Activated CD8-positive, alpha-beta memory T cell treated with anti-CD3 and anti-CD28 coated beads for 1 hour (primary cell): ENCODE measurements at regions not wholly inside any gene's neighbourhood (a gene's known extent, or its start where the extent isn't known, plus 50 kb on each side); places are given as distances from the start of the nearest gene placed in this dataset.
"Not testable (repeated sequence)": the region's sequence is repeated elsewhere in the genome, so short reads cannot be mapped to it uniquely, and the experiment has no call there.

Source experiments
- DNase-seq, 2 donors: peaks; one replicate each; pipeline ENCODE4 v3.0.0-alpha.2; 2020; ENCODE audit warnings: low read depth in 1 of 2; ENCODE audit errors: extremely low read depth in 1 of 2

DNA sequence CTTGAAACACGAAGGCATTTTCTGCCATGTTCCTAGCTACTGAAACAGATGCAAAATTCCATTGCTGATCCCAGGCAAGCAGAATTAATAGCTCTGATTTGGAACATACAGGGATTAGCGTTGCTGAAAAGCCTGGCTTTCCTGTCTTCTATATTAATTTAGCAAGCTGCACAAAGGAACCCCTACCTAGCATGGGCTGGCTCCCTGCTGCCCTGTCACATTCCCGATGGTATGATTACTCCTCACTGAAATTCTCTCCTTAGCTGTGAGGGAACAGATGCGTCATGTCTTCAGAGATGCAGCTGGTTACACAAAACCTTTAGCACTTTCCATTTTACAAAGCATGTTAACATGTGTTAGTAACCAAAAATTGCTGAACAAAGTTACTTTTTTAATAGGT, 878.9 kb downstream of the TYW1 start:
- no peak for DNase-seq

DNA sequence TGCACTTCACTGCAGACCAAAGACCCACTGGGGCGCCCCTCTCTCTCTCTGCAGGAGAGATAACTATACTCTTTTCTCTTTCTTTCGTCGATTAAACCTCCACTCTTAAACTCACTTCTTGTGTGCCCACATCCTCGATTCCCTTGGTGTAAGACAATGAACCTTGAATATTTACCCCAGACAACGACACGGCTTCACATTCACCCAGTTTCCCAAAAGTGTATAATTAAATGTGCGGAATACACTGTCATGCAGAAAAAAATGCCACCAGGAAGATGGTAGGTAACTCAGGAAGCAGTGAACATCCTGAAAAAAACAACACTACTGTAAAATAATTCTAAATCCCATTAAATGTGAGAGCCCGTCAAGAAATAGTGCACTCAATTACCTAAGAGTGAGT, 882.2 kb downstream of the TYW1 start:
- DNase-seq: no peak

DNA sequence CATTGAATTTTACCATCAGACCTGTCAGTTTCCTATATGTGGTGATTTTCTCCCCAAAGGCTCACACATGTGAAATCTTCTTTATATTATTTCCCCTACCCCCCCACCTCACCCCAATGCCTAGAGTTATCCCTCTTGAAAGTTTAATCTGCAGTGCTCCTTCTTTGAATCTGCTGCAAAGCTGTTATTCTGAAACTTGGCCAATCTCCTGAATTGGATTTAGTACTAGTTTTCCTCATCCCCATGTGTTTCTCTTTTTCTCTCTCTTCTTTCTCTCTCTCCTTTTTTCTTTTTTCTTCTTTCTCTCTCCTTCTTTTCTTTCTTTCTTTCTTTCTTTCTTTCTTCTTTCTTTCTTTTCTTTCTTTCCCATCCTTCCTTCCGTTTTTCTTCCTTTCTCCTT, 886.2 kb downstream of the TYW1 start:
- DNase-seq: no peak

DNA sequence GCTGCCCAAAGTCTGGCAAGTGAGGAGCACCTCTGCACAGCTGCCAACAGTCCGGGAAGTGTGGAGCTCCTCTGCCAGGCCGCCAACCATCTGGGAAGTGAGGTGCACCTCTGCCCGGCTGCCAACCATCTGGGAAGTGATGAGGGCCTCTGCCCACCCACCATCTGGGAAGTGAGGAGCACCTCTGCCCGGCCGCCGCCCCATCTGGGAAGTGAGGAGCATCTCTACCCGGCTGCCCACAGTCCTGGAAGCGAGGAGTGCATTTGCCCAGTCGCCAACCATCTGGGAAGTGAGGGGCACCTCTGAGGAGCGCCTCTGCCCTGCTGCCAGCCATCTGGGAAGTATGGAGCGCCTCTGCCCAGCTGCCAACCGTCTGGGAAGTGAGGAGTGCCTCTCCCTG, 893.7 kb downstream of the TYW1 start:
- DNase-seq: no peak

DNA sequence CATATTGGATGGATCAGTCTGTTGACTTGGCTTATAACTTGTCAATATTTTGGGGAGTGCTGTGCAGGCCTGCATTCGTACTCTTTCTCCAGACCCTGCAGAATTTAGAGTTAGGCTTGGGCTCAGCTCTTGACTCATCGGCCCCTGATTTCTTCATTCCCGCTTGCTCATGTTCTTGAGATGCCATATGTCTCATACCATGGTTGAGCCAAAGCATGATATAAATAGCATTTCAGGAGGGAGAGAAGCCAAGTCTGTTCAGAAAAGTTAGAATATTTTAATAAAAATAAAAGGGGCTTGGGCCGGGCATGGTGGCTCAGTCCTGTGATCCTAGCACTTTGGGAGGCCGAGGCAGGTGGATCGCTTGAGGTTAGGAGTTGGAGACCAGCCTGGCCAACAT, 898.1 kb downstream of the TYW1 start:
- DNase-seq: no peak

- DNase-seq: no peak
Measured at GRCh38 chr7:67896721-67897120, 900.1 kb downstream of the TYW1 start.

GRCh38 chr7:67900456-67900855, 903.8 kb downstream of the TYW1 start:
- DNase-seq: no peak

DNA sequence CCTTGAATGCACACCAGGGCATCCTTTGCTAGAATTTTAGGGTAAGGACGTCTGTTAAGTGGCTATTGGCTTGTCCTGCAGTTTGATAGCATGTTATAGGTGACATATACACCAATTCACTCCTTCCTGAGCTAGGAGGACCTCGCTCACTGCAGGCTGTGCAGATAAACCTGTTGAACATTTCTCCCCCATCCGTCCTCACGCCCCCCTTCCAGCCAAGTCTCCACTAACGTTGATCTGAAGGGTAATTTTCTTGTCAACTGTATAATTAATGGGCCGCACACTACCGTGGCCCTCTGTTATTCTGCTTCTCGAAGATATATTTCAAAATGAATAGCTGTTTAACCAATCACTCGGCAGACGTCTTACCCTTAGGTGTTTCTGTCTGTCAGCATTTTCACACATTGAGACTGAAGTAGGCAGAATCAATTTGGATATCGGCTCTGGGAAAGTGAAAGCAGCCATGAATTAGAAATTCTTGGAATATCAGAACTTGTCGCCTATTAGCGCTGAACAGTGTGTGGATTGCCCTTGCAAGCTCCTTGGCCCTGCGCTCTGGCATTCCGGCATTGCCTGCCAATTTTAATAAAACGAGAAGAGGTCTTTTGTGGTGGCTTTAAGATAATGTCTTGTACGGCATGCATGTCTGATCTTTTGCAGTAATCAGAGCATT, 905.3 kb downstream of the TYW1 start:
- no peak for DNase-seq

DNA sequence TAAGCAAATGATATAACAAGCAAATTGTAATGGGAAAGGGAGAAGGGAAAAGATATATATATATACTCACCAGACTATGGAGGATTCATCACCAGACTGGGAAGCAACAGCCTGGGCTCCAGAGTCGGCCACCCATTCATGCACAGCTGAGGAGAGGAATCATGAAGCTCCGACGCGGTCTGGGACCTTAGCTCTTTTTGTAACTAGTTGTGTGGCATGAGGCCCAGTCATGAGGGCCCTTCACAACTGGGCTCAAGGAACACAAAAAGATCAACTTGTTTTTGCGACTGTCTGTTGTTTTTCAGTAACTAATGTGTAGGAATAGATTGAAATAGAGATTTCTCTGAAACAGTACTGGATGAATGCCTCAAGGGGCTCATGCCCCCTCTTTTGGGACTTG, 911.2 kb downstream of the TYW1 start:
- no peak for DNase-seq

DNA sequence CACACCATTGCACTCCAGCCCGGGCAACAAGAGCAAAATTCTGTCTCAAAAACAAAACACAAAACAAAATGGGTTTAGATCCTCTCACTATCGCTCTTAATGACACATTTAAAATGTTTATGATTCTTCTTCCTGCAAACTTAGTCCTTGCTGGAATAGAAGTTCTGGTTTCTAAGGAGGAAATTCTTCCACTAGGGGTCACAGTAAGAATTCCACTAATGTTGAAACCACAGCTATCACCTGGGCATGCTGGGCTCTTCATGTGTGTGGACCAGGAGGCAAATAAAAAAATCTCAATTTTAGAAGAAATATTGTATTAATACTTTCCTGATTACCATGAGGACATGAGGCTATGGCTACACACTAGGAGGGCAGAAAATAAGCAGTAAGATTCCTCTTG, 915.8 kb downstream of the TYW1 start:
- DNase-seq: no peak

DNA sequence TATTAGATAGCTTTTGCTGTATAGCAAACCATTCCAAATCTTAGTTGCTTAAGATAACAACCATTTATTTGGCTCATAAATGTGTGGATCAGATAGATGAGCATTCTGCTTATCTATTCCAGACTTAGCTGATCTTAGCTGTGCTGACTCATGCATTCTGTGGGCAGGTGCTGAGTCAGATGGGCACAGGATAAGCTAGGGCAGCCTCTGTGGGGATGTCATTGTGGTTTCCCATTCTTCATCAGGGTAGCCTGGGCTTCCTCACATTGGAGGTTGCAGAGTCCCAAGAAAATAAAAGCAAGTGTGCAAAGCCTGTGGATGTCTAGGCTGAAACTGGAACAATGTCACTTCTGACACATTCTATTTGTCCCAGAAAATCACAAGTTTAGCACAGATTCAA, 917.0 kb downstream of the TYW1 start:
- no peak for DNase-seq

DNA sequence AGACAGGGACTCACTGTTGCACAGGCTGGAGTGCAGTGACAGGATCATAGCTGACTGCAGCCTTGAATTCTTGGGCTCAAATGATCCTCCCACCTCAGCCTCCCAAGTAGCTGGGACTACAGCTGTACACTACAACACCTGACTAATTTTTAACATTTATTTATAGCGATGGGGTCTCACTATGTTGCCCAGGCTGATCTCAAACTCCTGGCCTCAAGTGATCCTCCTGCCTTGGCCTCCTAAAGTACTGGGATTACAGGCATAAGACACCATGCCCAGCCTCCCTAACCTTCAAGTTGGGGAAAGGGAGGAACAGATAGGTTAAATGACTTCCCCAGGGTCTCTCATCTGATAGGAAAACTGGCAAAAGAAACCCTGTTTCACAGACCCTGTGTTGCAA, 919.5 kb downstream of the TYW1 start:
- DNase-seq: not testable (repeated sequence)

GRCh38 chr7:67916571-67917436, 920.2 kb downstream of the TYW1 start:
- DNase-seq: no peak

DNA sequence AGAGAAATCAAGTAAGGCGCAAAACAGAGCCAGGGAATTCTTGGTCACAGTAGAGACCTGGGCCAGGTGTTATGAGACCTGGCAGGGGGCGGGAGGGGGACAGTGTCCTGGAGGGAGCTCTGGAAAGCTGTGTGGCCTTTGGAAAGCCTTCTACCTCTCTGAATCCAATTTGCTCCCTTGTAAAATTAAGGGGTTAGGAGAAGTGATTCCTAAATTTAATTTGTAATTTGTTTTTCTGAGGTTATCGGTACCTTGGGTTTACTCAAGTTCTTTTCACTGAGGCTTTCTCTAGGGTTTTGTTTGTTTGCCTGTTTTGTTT, 920.8 kb downstream of the TYW1 start:
- no peak for DNase-seq

- DNase-seq: no peak
Measured at GRCh38 chr7:67918158-67918557, 921.5 kb downstream of the TYW1 start.

- DNase-seq: no peak
Measured at GRCh38 chr7:67923286-67923685, 926.7 kb downstream of the TYW1 start.

DNA sequence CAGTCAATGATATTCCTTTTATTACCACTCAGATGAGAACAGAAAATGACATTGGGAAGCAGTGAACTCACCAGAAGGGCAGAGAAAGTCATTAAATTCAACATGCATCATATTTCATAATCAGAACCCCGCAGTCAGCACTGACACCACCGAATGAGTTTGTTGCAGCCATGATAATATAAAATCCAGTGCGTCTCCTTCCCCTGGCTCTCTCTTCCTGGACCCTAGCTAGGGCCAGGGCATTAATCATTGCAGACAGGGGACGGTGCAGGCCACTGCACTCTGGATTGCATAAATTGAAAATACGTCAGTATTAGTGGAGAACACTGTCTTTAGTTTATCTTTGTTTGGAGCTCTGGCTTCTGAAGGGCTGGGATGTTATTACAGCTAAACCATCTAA, 931.5 kb downstream of the TYW1 start:
- DNase-seq: no peak

- DNase-seq: not testable (repeated sequence)
Measured at GRCh38 chr7:67936447-67936846, 939.8 kb downstream of the TYW1 start.

DNA sequence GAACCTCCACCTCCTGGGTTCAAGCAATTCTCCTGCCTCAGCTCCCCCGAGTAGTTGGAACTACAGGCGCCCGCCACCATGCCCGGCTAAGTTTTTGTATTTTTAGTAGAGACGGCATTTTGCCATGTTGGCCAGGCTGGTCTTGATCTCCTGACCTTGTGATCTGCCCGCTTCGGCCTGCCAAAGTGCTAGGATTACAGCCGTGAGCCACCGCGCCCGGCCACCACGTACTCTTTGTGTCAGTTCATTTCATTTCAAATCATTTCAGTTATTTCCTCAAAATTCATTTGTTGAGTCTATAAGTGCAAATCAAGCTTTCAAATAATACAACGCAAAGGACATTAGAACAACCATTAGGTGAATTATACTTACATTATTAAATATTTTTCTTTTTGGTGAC, 943.8 kb downstream of the TYW1 start:
- DNase-seq: no peak

DNA sequence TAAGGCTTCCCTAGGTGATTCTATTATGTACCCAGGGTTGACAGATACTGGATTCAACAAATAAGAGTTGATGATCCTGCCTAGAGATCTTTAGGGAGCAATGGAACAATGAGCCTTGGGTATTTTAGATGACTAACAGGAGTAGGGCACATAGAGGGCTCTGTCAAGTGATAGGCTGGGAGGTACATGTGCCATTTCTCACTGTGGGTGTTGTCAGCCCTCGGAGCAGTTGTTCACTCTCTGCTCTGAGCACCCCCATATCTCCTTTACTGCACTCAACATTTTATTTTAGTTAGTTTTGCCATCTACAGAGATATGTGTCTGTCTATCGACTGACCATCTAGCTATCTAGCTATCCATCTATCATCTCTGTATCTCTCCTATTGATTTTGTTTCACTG, 950.6 kb downstream of the TYW1 start:
- DNase-seq: no peak

GRCh38 chr7:67947646-67948045, 951.0 kb downstream of the TYW1 start:
- no peak for DNase-seq

DNA sequence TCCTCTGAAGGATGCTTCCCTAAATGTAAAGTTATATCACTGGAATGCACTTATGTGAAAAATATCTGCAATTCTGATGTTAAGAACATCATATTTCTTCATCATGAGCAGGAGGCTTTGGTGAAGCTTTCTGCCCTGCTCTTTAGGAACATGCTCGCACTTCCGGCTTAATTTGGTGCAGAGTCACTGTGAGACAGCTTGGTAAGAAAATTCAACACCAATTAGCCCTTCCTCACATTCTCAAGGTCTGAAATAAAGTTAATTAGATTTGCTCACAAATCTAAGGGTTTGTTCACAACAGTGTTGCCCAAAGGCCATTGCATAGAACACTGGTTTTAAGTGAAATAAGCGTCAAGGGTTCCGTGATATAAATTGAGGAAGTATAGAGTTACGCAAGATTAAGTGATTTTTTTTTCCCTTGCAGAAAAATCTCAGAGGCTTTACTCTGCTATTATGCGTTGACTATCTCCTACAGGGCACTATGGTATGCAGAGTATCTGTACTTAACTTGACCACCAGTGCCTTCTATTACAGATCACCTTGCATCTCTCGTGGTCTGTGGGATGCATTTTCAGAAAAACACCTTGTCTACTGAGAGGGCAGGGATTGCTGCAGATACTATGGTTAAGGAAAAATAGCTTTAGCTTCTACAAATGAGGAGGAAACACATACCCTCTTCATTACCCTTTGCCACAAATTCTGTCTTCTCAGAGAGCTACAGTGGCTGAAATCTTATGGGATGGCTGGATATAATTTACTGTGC, 953.9 kb downstream of the TYW1 start:
- DNase-seq: no peak
